HG02938 (cell line): ENCODE measurements at regions not wholly inside any gene's neighbourhood (a gene's known extent, or its start where the extent isn't known, plus 50 kb on each side); places are given as distances from the start of the nearest gene placed in this dataset.

Experiments used
- ATAC-seq: cut with Tn5 transposase; IDR thresholded peaks from one replicate; pipeline ENCODE4 v1.9.1; 2021; ENCODE audit warnings: mild to moderate bottlenecking, moderate library complexity; ENCODE audit not compliant: unreplicated experiment

GRCh38 chr9:88326936-88327335, 61.3 kb upstream of the SPIN1 start:
- ATAC-seq, result no peak

GRCh38 chr9:88326015-88326414, 62.2 kb upstream of the SPIN1 start:
- ATAC-seq, result no peak

DNA sequence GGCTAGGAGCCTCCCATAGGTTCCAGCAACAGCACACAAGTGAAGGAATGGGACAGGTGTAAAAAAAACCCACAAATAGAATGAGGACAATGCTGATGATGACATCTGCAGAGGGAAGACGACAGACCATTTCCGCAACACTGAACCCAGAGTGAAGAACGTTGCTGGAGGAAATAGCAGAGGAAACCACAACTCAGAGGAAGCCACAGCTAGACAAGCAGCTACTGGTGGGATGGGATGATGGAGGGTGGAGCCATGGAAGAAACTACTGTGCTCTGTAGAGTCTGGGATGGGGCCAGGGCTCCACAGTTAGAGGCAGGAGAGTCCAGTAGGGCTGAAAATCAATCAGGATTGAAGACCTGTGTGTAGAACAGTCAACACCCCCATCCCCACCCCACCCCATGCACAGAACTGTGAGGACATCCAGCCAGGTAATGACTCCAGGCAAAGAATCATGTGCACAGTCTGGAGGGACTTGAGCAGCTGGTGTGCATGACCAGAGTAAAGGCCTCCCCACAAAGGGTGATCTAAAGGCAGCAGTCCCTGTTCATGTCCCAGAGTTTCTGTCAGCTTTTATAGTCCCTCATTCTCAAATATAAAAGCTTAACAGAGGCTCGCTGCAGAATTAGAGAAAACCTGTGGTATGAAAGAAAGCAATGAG, 65.2 kb upstream of the SPIN1 start:
- ATAC-seq, result no peak

GRCh38 chr9:88321764-88322163, 66.5 kb upstream of the SPIN1 start:
- no peak for ATAC-seq

- ATAC-seq, result no peak
These were observed 67.4 kb upstream of the SPIN1 start for GRCh38 chr9:88320748-88321415.

GRCh38 chr9:88319936-88320747, 68.1 kb upstream of the SPIN1 start:
- ATAC-seq, result no peak

GRCh38 chr9:88313364-88314220, 74.7 kb upstream of the SPIN1 start:
- ATAC-seq, result no peak

- no peak for ATAC-seq
These were observed 75.6 kb upstream of the SPIN1 start for GRCh38 chr9:88312517-88313103.

GRCh38 chr9:88312045-88312444, 76.2 kb upstream of the SPIN1 start:
- ATAC-seq, result no peak

DNA sequence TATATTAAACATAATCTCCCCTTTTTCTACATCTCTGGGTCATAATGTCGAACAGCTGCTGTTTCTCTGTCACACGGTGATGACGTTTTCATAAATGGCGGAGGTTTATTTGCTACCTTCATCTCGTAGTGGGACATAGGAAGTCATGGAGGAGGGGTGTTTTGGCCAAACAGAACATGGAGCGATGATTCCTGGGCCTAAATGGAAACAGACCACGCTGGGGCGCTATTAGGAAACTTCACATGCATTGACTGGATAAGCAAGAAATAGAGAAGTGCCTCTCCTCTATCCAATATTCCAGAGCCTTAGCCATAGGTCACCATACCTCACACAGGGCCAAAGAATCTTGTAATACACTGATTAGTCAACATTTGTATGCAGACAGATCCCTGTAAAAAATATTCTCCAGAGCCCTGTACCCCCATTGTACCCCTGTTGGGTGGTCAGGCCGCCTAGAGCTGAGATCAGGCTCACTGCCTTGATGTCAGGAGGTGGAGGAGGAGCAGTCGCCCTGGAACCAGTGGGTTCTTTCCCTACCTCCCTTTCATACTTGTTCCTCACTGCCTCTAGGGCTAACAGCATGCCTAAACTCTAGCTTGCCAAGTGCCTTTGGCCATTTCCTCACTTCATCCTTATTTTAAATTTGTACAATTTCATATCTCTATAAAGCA, 77.8 kb upstream of the SPIN1 start:
- ATAC-seq, result no peak

DNA sequence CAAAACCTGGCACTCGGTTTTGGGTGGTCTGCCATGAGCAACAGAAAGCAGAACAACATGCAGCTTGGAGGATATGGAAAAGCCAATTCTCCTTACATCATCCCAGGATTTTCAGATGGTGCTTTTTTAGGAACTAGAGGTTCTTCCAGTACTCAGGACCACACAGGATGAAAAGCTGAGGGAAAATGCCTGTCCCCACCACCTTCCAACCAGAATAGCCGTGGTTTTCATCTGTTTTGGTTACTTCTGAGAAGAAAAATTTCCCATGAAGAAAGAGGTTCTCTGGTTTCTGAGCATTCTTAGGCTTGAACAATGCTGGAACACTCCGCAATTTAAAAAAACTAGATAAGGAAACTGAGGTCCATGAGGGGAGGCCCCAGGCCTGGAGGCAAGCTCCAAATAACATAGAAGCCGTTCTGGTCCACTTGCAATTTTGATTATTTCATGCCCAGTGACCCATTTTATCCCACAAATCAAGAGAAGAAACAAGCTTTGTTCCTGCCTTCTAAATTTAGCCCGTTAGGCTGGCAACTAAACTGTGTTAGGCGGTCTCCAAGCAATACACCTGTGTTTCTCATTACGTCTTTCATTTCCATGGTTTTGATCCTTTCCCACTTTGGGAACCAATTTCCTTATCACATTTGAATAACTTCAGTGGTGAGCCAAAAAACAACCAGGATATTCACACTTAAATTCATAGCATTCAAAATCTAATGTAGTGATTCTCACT, 79.2 kb upstream of the SPIN1 start:
- no peak for ATAC-seq

DNA sequence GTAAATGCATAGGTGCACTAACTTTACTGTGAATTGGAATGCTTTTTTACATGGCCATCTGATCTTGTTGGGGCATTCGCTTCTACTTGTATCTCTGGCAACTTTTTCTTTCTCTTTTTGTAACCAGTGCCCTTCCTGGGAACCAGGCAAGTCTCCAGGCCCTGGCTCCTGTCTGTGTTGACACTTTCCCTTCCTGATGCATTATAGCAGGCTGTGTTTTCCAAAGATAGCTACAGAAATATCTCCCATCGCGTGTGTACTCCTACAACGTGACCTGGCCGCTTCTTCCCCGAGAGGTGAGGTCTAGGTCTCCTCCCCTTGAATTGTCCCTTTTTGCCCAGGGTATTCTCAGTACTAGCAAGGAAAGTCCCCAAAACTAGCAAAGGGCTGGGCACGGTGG, 81.1 kb upstream of the SPIN1 start:
- no peak for ATAC-seq

DNA sequence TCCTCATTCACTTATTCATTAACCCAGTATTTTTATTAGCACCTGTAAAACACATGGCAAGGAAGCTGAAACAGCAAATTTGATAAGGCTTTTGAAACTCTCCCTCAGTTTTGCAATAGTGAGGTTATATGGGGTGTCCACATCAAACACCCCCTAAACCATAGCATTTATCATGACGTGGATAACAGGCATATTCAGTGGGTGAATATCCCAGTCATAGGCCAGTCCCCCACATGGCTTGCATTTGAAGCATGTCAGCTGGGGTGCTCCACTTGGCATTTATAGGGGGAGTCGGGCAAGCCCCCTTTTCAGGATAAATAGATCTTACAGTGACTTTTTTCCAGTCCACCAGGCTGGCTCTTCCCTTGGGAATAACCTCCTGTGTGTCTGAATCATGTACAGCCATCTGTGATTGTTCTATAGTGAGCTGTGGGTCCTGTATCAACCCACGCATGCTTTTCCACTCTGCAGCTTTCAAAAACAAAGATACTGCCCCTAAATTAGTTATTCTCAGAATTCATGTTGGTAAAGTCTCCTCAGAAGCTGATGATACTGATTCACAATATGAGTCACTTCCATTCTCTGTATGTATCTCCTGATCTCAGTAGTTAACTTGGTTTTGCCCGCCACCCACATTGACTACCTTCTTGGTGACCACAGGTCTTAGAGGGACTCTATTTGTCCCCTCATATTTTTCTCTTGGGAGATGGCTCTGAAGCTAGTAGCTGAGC, 84.4 kb upstream of the SPIN1 start:
- peak; percentile 95 for ATAC-seq

- no peak for ATAC-seq
These were observed 85.5 kb upstream of the SPIN1 start for GRCh38 chr9:88302579-88303324.

- no peak for ATAC-seq
These were observed 87.7 kb upstream of the SPIN1 start for GRCh38 chr9:88300556-88300955.

DNA sequence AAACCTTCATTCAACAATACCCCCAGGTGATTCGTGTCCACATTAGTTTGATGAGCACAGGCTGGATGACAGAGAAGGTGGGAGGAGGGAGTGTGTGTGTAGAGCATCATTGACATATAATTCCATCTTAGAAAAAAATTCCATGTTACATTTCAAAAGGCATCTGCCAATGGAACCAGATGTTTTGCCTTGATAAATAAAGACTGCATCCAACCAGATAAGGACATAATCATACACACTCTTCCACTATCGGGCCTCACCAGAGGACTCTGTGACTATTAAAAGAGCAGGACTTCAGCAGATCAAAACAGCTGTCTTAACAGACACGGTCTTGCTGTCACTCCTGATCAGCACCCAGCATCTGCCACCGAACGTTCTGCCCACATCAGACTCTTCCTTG, 96.4 kb upstream of the SPIN1 start:
- ATAC-seq, result no peak

DNA sequence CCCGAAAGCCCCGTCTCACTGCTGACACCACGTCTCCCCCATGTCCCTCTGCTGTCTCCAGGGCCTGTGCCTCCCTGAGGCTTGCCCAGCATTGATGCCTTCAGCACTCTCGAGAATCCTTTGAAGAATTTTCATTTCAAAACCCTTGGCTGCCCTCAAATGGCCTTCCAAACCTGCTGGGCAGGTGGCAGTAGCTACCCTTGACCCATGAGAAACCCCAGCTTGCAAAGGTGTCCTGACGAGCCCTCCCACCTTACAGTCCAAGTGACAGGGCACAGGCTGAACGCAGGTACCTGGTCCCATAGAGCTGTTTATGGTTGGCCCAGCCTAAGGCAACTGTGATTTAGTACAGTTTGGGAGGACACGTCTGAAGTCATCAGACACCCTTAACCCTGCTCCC, 97.2 kb upstream of the SPIN1 start:
- ATAC-seq, result no peak

- no peak for ATAC-seq
These were observed 98.7 kb upstream of the SPIN1 start for GRCh38 chr9:88289532-88289931.
